C4-2B (cell line): ENCODE measurements at regions not wholly inside any gene's neighbourhood (a gene's known extent, or its start where the extent isn't known, plus 50 kb on each side); places are given as distances from the start of the nearest gene placed in this dataset.

Experiments used
- H3K27ac ChIP-seq: fragments of 450-650 bp; 2 replicates; pipeline ENCODE4 v1.5.1; 2017
- ZFX ChIP-seq: fragments of 450-650 bp; IDR thresholded peaks from 2 replicates; pipeline ENCODE4 v1.6.1; 2017
- TF ChIP-seq, protein P1 (sequence below): fragments of 450-650 bp; conservative IDR thresholded peaks from 2 replicates; pipeline ENCODE4 v1.5.1; 2017; ENCODE audit warnings: mild to moderate bottlenecking

DNA sequence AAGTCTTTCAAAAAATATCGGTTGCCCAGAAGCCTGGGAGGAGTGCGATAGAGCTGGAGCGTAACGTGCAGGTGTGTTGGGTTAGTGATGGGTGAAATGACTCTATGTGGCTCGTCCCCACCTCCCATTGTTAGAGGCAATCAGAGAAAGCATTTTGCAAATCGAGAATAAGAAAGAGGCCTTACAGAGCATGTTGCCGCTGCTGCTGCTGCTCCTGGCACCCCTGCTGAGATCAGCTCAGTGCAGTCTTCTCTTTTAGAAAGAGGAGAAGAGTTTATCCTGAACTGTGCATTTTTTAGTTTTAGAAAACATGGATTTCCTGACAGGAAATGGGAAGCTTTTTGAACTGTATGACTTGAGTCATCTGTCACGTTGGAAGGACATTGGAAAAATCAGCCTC is 774.5 kb upstream of the RBFOX1 start:
- TF ChIP-seq, protein P1, sequence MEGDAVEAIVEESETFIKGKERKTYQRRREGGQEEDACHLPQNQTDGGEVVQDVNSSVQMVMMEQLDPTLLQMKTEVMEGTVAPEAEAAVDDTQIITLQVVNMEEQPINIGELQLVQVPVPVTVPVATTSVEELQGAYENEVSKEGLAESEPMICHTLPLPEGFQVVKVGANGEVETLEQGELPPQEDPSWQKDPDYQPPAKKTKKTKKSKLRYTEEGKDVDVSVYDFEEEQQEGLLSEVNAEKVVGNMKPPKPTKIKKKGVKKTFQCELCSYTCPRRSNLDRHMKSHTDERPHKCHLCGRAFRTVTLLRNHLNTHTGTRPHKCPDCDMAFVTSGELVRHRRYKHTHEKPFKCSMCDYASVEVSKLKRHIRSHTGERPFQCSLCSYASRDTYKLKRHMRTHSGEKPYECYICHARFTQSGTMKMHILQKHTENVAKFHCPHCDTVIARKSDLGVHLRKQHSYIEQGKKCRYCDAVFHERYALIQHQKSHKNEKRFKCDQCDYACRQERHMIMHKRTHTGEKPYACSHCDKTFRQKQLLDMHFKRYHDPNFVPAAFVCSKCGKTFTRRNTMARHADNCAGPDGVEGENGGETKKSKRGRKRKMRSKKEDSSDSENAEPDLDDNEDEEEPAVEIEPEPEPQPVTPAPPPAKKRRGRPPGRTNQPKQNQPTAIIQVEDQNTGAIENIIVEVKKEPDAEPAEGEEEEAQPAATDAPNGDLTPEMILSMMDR = no peak
- TF ChIP-seq ZFX = no peak
- no peak overlapping the region for H3K27ac ChIP-seq

DNA sequence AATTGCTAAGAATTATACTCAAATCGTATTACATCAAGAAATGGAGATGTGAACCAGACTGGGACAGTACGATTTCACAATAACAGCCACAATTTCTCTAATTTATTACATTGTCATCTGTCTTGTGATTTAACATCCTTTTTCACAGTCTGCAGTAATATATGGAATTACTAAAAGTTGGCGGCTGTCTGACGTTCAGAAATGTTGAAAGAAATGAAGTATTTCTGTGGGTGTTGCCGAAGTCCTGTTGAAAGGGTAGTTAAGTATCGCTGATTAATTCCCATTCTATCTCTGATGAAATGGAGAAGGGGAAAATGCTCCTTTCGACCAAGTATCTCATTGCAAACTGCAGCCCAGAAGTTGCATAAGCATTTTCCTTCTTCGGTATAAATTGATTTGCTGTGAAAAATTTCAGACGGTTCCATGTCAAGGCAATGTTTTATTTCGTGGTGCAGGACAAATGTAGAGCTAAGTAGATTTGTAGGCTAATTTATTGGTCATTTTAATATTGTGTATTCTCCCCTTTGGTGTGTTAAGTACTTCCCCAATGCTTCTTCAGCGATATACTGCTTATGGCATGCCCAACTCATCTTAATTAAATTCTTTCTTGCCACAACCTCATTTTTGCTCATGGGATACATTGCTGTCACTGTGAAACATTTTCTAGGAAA is 775.2 kb upstream of the RBFOX1 start:
- H3K27ac ChIP-seq = no peak overlapping the region
- TF ChIP-seq ZFX = no peak
- TF ChIP-seq, protein P1 = no peak

DNA sequence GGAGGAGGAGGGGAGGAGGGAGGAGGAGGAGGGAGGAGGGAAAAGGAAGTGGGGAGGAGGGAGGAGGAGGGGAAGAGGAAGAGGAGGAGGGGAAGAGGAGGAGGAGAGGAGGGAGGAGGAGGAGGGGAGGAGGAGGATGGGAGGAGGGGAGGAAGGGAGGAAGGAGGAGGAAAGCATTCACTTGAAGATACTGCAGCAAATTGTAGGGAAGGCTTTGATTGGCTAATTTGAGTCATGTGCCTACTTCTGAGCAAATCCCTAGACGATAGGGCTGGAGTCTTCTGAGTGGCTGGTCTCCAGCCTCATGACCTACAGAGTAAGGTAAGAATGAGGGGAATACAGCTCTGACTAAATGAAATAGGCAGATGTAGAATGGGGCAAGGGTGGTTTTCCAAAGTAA is 783.2 kb upstream of the RBFOX1 start:
- TF ChIP-seq, protein P1 = no peak
- no peak for TF ChIP-seq ZFX
- no peak overlapping the region for H3K27ac ChIP-seq

DNA sequence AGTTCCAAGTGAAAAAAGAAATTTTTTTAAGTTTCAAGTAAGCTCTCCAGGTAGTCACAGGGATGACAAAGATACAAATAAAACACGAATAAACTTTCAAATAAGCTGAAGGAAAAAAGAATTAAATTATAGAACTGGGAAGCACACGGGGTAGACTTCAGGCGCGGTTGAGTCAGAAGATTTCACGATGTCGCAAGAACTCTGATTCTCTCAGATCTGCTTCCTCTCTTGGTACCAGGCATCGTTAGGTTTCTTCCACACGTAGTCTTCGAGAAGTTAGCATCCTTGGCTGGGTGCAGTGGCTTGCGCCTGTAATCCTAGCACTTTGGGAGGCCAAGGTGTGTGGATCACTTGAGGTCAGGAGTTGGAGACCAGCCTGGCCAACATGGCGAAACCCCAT is 784.1 kb upstream of the RBFOX1 start:
- H3K27ac ChIP-seq = no peak overlapping the region
- no peak for TF ChIP-seq ZFX
- TF ChIP-seq, protein P1 = no peak

DNA sequence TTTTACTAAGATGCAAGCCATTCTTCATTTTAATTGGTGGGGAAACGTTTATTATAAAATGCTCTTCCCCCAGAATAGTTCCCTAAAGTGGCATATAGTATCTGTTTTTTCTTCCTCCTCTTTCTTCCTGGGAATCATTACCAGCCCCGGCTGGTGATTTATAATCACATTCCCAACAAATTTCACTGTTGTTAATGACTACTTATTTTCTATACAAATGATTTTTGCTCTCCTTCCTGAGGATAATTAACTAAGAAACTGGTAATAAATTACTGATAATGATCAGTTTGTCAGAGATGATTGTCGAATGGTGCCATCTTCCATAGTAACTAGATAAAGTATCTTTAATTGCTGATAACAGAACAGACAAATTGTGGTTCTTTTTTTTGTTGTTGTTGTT is 785.5 kb upstream of the RBFOX1 start:
- TF ChIP-seq, protein P1 = no peak
- no peak overlapping the region for H3K27ac ChIP-seq

DNA sequence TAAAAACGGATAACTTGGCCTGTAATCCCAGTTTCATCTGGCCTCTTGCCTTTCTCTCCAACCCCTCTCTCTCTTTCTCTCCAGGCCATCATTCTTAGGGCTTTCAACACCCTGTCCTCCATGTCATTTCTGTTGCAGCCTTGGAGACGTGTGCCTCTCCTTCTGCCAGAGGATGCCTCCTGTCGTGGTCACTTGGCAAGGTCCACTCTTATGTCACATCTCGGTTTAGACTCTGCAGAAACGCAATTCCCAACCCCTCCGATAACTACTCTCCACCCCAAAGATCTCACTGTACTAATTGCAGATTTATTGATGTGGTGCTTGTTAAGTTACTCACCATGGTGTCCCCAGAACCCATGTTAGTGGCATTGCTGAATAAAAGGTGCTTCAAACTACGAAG is 787.3 kb upstream of the RBFOX1 start:
- TF ChIP-seq, protein P1 = no peak
- no peak for TF ChIP-seq ZFX
- no peak overlapping the region for H3K27ac ChIP-seq

DNA sequence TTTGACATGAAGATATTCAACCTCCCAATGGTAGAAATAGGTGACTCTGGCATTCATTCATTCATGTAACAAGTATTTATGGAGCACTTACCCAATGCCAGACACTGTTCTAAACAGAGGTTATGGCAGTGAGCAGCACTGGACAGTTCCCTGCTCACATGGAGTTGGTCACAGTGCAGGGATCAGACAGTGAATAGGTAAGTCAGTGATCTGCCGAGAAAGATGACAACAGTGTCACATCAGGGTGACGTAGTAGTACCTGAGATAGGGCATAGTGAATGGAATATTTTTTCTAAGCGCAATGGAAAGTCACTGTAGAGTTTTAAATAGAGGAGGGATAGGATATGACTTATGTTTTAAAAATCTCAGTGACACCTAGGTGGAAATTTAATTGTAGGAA is 791.4 kb upstream of the RBFOX1 start:
- TF ChIP-seq ZFX = no peak
- TF ChIP-seq, protein P1 = no peak
- no peak overlapping the region for H3K27ac ChIP-seq
